Skeletal muscle satellite cell (primary cell): ENCODE measurements at regions not wholly inside any gene's neighbourhood (a gene's known extent, or its start where the extent isn't known, plus 50 kb on each side); places are given as distances from the start of the nearest gene placed in this dataset.

Experiments
- H3K27me3 ChIP-seq: 2 replicates; pipeline ENCODE4 v1.7.0; 2013; ENCODE audit warnings: low read length; ENCODE audit not compliant: control insufficient read depth, insufficient read depth
- H3K36me3 ChIP-seq: 2 replicates; pipeline ENCODE4 v1.7.0; 2013; ENCODE audit warnings: mild to moderate bottlenecking, control low read depth, low read length; ENCODE audit not compliant: insufficient read depth
- H3K4me1 ChIP-seq: 2 replicates; pipeline ENCODE4 v1.7.0; 2013; ENCODE audit warnings: low read length; ENCODE audit not compliant: control insufficient read depth, insufficient read depth
- H3K4me2 ChIP-seq: 2 replicates; pipeline ENCODE4 v1.7.0; 2013; ENCODE audit warnings: mild to moderate bottlenecking, low read length
- H3K4me3 ChIP-seq: 2 replicates; pipeline ENCODE4 v1.7.0; 2013; ENCODE audit warnings: low read length
- H3K9ac ChIP-seq: 2 replicates; pipeline ENCODE4 v1.7.0; 2013; ENCODE audit warnings: mild to moderate bottlenecking, low read depth, low read length, moderate library complexity
- H3K9me3 ChIP-seq: replicated peaks from 2 replicates; pipeline ENCODE4 v1.7.0; 2013; ENCODE audit warnings: mild to moderate bottlenecking, control low read depth, low read length

- Histone ChIP-seq H3K9me3 (no peaks in the 10 kb centered on the region), H3K36me3 (no peaks in the 10 kb centered on the region), H3K9ac (no peak overlapping the region), H3K4me1 (peaks cover 7% of the 10 kb centered on the region), H3K4me3 (no peak overlapping the region), H3K4me2 (peak overlapping the region; percentile 21), H3K27me3 (peaks cover 6% of the 10 kb centered on the region)
These were observed 117.3 kb upstream of the MARK1 start for GRCh38 chr1:220410611-220411010.

GRCh38 chr1:220409771-220410595 lies 118.0 kb upstream of the MARK1 start:
- Histone ChIP-seq H3K4me1 (peaks cover 7% of the 10 kb centered on the region), H3K4me2 (peak overlapping the region; percentile 21), H3K27me3 (peaks cover 6% of the 10 kb centered on the region), H3K9me3 (no peaks in the 10 kb centered on the region), H3K4me3 (no peak overlapping the region), H3K36me3 (no peaks in the 10 kb centered on the region), H3K9ac (no peak overlapping the region)

- H3K4me1 ChIP-seq = peaks cover 7% of the 10 kb centered on the region
- H3K9me3 ChIP-seq = no peaks in the 10 kb centered on the region
- no peak overlapping the region for H3K9ac ChIP-seq
- H3K4me2 ChIP-seq = no peak overlapping the region
- no peaks in the 10 kb centered on the region for H3K36me3 ChIP-seq
- no peak overlapping the region for H3K4me3 ChIP-seq
- peaks cover 6% of the 10 kb centered on the region for H3K27me3 ChIP-seq
These were observed 120.7 kb upstream of the MARK1 start for GRCh38 chr1:220407191-220407590.

- no peak overlapping the region for H3K4me2 ChIP-seq
- H3K9me3 ChIP-seq = no peaks in the 10 kb centered on the region
- no peak overlapping the region for H3K9ac ChIP-seq
- no peaks in the 10 kb centered on the region for H3K36me3 ChIP-seq
- H3K4me3 ChIP-seq = no peak overlapping the region
- H3K4me1 ChIP-seq = no peaks in the 10 kb centered on the region
- H3K27me3 ChIP-seq = no peaks in the 10 kb centered on the region
These were observed 126.0 kb upstream of the RAB3GAP2 start for GRCh38 chr1:220398238-220398637.

GRCh38 chr1:220391491-220391890 lies 119.2 kb upstream of the RAB3GAP2 start:
- Histone ChIP-seq H3K36me3 (no peaks in the 10 kb centered on the region), H3K9ac (no peak overlapping the region), H3K9me3 (no peaks in the 10 kb centered on the region), H3K4me1 (no peaks in the 10 kb centered on the region), H3K4me3 (no peak overlapping the region), H3K27me3 (peaks cover 5% of the 10 kb centered on the region), H3K4me2 (no peak overlapping the region)

- no peak overlapping the region for H3K9ac ChIP-seq
- no peaks in the 10 kb centered on the region for H3K36me3 ChIP-seq
- H3K4me1 ChIP-seq = no peaks in the 10 kb centered on the region
- H3K4me3 ChIP-seq = no peak overlapping the region
- H3K27me3 ChIP-seq = peaks cover 5% of the 10 kb centered on the region
- H3K4me2 ChIP-seq = no peak overlapping the region
- H3K9me3 ChIP-seq = no peaks in the 10 kb centered on the region
These were observed 117.4 kb upstream of the RAB3GAP2 start for GRCh38 chr1:220389634-220390033.

- Histone ChIP-seq H3K4me3 (no peak overlapping the region), H3K9ac (no peak overlapping the region), H3K9me3 (no peaks in the 10 kb centered on the region), H3K4me1 (no peaks in the 10 kb centered on the region), H3K27me3 (peaks cover 7% of the 10 kb centered on the region), H3K4me2 (no peak overlapping the region), H3K36me3 (no peaks in the 10 kb centered on the region)
These were observed 114.4 kb upstream of the RAB3GAP2 start for GRCh38 chr1:220386494-220387195.

GRCh38 chr1:220385158-220385557 lies 112.9 kb upstream of the RAB3GAP2 start:
- Histone ChIP-seq H3K9me3 (no peaks in the 10 kb centered on the region), H3K4me2 (no peak overlapping the region), H3K4me1 (no peaks in the 10 kb centered on the region), H3K9ac (no peak overlapping the region), H3K27me3 (peaks cover 5% of the 10 kb centered on the region), H3K36me3 (no peaks in the 10 kb centered on the region), H3K4me3 (no peak overlapping the region)

- no peak overlapping the region for H3K4me3 ChIP-seq
- H3K4me2 ChIP-seq = no peak overlapping the region
- no peaks in the 10 kb centered on the region for H3K36me3 ChIP-seq
- no peaks in the 10 kb centered on the region for H3K4me1 ChIP-seq
- peaks cover 5% of the 10 kb centered on the region for H3K27me3 ChIP-seq
- H3K9ac ChIP-seq = no peak overlapping the region
- H3K9me3 ChIP-seq = no peaks in the 10 kb centered on the region
These were observed 110.7 kb upstream of the RAB3GAP2 start for GRCh38 chr1:220382994-220383393.

- Histone ChIP-seq H3K4me2 (no peak overlapping the region), H3K4me3 (no peak overlapping the region)
These were observed 108.6 kb upstream of the RAB3GAP2 start for GRCh38 chr1:220380885-220381284.

GRCh38 chr1:220378571-220379302 lies 106.5 kb upstream of the RAB3GAP2 start:
- Histone ChIP-seq H3K4me2 (no peak overlapping the region), H3K4me3 (no peak overlapping the region), H3K9ac (no peak overlapping the region), H3K36me3 (no peaks in the 10 kb centered on the region), H3K27me3 (no peaks in the 10 kb centered on the region), H3K4me1 (no peaks in the 10 kb centered on the region), H3K9me3 (no peaks in the 10 kb centered on the region)

More at GRCh38 chr1:220380885-220381284, 108.6 kb upstream of the RAB3GAP2 start:
- Histone ChIP-seq H3K36me3 (no peaks in the 10 kb centered on the region), H3K4me1 (no peaks in the 10 kb centered on the region), H3K9ac (no peak overlapping the region), H3K27me3 (peaks cover 5% of the 10 kb centered on the region), H3K9me3 (no peaks in the 10 kb centered on the region)
